Peyer's patch (tissue), 4 donors: ENCODE measurements at regions not wholly inside any gene's neighbourhood (a gene's known extent, or its start where the extent isn't known, plus 50 kb on each side); places are given as distances from the start of the nearest gene placed in this dataset.

ENCODE experiments used
- CTCF ChIP-seq, 6 experiments: fragments of 450-650 bp in 4 of 6; fragments of 200-600 bp in 2 of 6; sonication (generic) in 1 of 6; IDR thresholded peaks; one replicate each; pipeline ENCODE4 v1.5.1; 2017 to 2019; ENCODE audit warnings: antibody characterized with exemption in 6 of 6, mild to moderate bottlenecking in 3 of 6, moderate library complexity in 1 of 6
- POLR2A ChIP-seq, 2 donors: fragments of 450-650 bp; IDR thresholded peaks; one replicate each; pipeline ENCODE4 v1.5.1; 2017; ENCODE audit warnings: antibody characterized with exemption in 2 of 2, mild to moderate bottlenecking in 2 of 2, moderate library complexity in 2 of 2

GRCh38 chr1:5770981-5771765 is 221.1 kb downstream of the NPHP4 start:
- TF ChIP-seq CTCF (IDR thresholded peaks at IDR 0.05) (no peak), POLR2A (IDR thresholded peaks at IDR 0.05) (no peak)
